MM.1S (cell line): ENCODE measurements at regions not wholly inside any gene's neighbourhood (a gene's known extent, or its start where the extent isn't known, plus 50 kb on each side); places are given as distances from the start of the nearest gene placed in this dataset.

Source experiments
- DNase-seq: peaks from one replicate; pipeline ENCODE4 v3.0.0-alpha.2; 2015
- H2AFZ ChIP-seq: fragments of 300-600 bp; sonication (generic); 2 replicates; pipeline ENCODE4 v1.6.0; 2016; ENCODE audit warnings: antibody characterized with exemption, low read length
- H3F3A ChIP-seq: fragments of 300-600 bp; sonication (generic); 2 replicates; pipeline ENCODE4 v1.6.1; 2016; ENCODE audit warnings: mild to moderate bottlenecking, antibody characterized with exemption, low read length, moderate library complexity, mixed read lengths; ENCODE audit not compliant: insufficient read depth
- H3K27ac ChIP-seq: fragments of 300-600 bp; sonication (generic); 2 replicates; pipeline ENCODE4 v1.5.1; 2016; ENCODE audit warnings: mild to moderate bottlenecking, low read length
- H3K27me3 ChIP-seq: fragments of 300-600 bp; sonication (generic); replicated peaks from 2 replicates; pipeline ENCODE4 v1.6.0; 2016; ENCODE audit warnings: low read length; ENCODE audit not compliant: insufficient read depth
- H3K36me3 ChIP-seq: fragments of 300-600 bp; sonication (generic); replicated peaks from 2 replicates; pipeline ENCODE4 v1.6.1; 2016; ENCODE audit warnings: mild to moderate bottlenecking, low read length, mixed read lengths; ENCODE audit not compliant: insufficient read depth
- H3K4me1 ChIP-seq: fragments of 300-600 bp; sonication (generic); 2 replicates; pipeline ENCODE4 v1.6.1; 2016; ENCODE audit warnings: low read length, mixed read lengths
- H3K4me2 ChIP-seq: fragments of 300-600 bp; sonication (generic); 2 replicates; pipeline ENCODE4 v1.6.0; 2016; ENCODE audit warnings: low read depth, low read length
- H3K4me3 ChIP-seq: fragments of 300-600 bp; sonication (generic); 2 replicates; pipeline ENCODE4 v1.5.1; 2016; ENCODE audit warnings: low read length, mixed read lengths
- H3K79me2 ChIP-seq: fragments of 300-600 bp; sonication (generic); 2 replicates; pipeline ENCODE4 v1.6.1; 2016; ENCODE audit warnings: mixed run types, low read length, mixed read lengths
- H3K9ac ChIP-seq: fragments of 300-600 bp; sonication (generic); 2 replicates; pipeline ENCODE4 v1.6.1; 2016; ENCODE audit warnings: low read length, mixed read lengths
- H3K9me2 ChIP-seq: fragments of 300-600 bp; sonication (generic); replicated peaks from 2 replicates; pipeline ENCODE4 v1.6.1; 2016; ENCODE audit warnings: mild to moderate bottlenecking, low read length, mixed read lengths; ENCODE audit not compliant: insufficient read depth
- H3K9me3 ChIP-seq: fragments of 300-600 bp; sonication (generic); replicated peaks from 2 replicates; pipeline ENCODE4 v1.6.1; 2016; ENCODE audit warnings: mild to moderate bottlenecking, low read length, mixed read lengths; ENCODE audit not compliant: insufficient read depth
- H4K20me1 ChIP-seq: fragments of 300-600 bp; sonication (generic); 2 replicates; pipeline ENCODE4 v1.6.1; 2016; ENCODE audit warnings: mild to moderate bottlenecking, low read length, moderate library complexity, mixed read lengths; ENCODE audit not compliant: insufficient read depth
- EZH2 ChIP-seq: fragments of 300-600 bp; sonication (generic); optimal IDR thresholded peaks from 2 replicates; pipeline ENCODE3; 2017; ENCODE audit warnings: low read depth, mild to moderate bottlenecking, antibody characterized with exemption, low read length, mixed read lengths
- EZH2phosphoT487 ChIP-seq: fragments of 300-600 bp; sonication (generic); IDR thresholded peaks from 2 replicates; pipeline ENCODE4 v1.6.1; 2018; ENCODE audit warnings: antibody characterized with exemption, low read length
- TF ChIP-seq, protein P1 (sequence below): fragments of 300-600 bp; sonication (generic); IDR thresholded peaks from 2 replicates; pipeline ENCODE4 v1.5.1; 2016; ENCODE audit warnings: antibody characterized with exemption, low read length, mixed read lengths

- H3K4me3 ChIP-seq: no peak overlapping the region
- no peak for DNase-seq
- no peaks in the 10 kb centered on the region for H3K36me3 ChIP-seq
- TF ChIP-seq EZH2phosphoT487 (no peak), EZH2 (no peak)
- TF ChIP-seq, protein P1, sequence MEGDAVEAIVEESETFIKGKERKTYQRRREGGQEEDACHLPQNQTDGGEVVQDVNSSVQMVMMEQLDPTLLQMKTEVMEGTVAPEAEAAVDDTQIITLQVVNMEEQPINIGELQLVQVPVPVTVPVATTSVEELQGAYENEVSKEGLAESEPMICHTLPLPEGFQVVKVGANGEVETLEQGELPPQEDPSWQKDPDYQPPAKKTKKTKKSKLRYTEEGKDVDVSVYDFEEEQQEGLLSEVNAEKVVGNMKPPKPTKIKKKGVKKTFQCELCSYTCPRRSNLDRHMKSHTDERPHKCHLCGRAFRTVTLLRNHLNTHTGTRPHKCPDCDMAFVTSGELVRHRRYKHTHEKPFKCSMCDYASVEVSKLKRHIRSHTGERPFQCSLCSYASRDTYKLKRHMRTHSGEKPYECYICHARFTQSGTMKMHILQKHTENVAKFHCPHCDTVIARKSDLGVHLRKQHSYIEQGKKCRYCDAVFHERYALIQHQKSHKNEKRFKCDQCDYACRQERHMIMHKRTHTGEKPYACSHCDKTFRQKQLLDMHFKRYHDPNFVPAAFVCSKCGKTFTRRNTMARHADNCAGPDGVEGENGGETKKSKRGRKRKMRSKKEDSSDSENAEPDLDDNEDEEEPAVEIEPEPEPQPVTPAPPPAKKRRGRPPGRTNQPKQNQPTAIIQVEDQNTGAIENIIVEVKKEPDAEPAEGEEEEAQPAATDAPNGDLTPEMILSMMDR: no peak
- no peaks in the 10 kb centered on the region for H3K9me3 ChIP-seq
- H3F3A ChIP-seq: no peaks in the 10 kb centered on the region
- no peaks in the 10 kb centered on the region for H3K79me2 ChIP-seq
- no peak overlapping the region for H2AFZ ChIP-seq
- H3K4me1 ChIP-seq: no peaks in the 10 kb centered on the region
- no peaks in the 10 kb centered on the region for H3K27me3 ChIP-seq
- no peak overlapping the region for H3K4me2 ChIP-seq
- no peak overlapping the region for H3K27ac ChIP-seq
- H4K20me1 ChIP-seq: no peaks in the 10 kb centered on the region
- no peak overlapping the region for H3K9ac ChIP-seq
- no peaks in the 10 kb centered on the region for H3K9me2 ChIP-seq
These were observed 165.6 kb upstream of the HDAC4 start for GRCh38 chr2:239566162-239566994.

DNA sequence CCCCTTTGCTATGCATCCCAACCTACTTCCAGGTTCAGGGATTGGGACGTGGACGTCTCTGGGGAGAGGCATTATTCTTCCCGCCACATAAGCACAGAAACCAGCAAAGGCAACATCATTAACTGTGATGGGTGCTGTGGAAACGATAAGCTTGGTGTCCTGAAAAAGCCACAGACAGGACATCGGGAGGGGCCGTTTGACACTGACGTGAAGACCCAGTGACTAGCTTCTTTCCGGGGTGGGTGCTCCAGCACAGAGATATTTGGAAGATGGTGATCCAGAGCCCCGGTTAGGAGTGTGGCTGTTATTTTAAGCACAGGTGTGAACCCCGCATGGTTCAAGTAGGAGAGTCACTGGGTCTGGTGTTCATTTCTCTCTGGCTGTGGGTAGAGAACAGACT is 163.8 kb upstream of the HDAC4 start:
- H2AFZ ChIP-seq: no peak overlapping the region
- H3K4me1 ChIP-seq: no peaks in the 10 kb centered on the region
- no peaks in the 10 kb centered on the region for H3K9me2 ChIP-seq
- no peak overlapping the region for H3K9ac ChIP-seq
- no peaks in the 10 kb centered on the region for H3K27me3 ChIP-seq
- no peak overlapping the region for H3K4me2 ChIP-seq
- no peak overlapping the region for H3K4me3 ChIP-seq
- no peaks in the 10 kb centered on the region for H3K79me2 ChIP-seq
- no peaks in the 10 kb centered on the region for H3K36me3 ChIP-seq
- no peak for DNase-seq
- no peaks in the 10 kb centered on the region for H4K20me1 ChIP-seq
- TF ChIP-seq EZH2phosphoT487 (no peak), EZH2 (no peak)
- TF ChIP-seq, protein P1: no peak
- no peaks in the 10 kb centered on the region for H3F3A ChIP-seq
- H3K27ac ChIP-seq: no peak overlapping the region
- H3K9me3 ChIP-seq: no peaks in the 10 kb centered on the region

DNA sequence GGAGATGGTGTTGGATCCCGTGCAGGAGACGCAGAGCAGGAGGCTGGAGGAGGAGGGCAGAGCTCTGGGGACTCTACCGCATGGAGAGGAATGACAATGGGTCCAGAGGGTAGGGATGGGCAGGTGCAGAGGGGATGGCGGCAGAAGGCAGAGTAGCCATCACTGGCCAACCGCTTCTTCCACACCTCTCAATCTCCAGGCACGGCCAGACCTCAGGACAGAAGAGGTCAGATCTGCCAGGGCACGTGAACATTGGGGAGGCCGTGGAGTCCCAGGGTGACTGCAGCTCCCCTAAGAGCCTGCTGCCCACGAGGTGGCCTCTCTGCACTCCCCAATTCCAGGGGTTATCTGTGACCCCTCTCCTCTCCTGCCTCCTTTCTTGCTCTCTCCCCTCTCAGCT is 162.7 kb upstream of the HDAC4 start:
- Histone ChIP-seq H3K4me2 (no peak overlapping the region), H3K4me3 (no peak overlapping the region), H3K27ac (no peak overlapping the region), H3K9ac (no peak overlapping the region), H3K27me3 (no peaks in the 10 kb centered on the region), H3K9me2 (no peaks in the 10 kb centered on the region), H4K20me1 (no peaks in the 10 kb centered on the region), H3F3A (no peaks in the 10 kb centered on the region), H2AFZ (no peak overlapping the region), H3K9me3 (no peaks in the 10 kb centered on the region), H3K36me3 (no peaks in the 10 kb centered on the region), H3K79me2 (no peaks in the 10 kb centered on the region), H3K4me1 (no peaks in the 10 kb centered on the region)
- DNase-seq: no peak
- TF ChIP-seq EZH2phosphoT487 (no peak), EZH2 (no peak)
- TF ChIP-seq, protein P1: no peak
